Prostate gland (tissue), 2 donors: ENCODE measurements at regions not wholly inside any gene's neighbourhood (a gene's known extent, or its start where the extent isn't known, plus 50 kb on each side); places are given as distances from the start of the nearest gene placed in this dataset.

ENCODE experiments used
- POLR2A ChIP-seq: fragments of 450-650 bp; IDR thresholded peaks from one replicate; pipeline ENCODE4 v1.6.1; 2016; ENCODE audit warnings: antibody characterized with exemption, mild to moderate bottlenecking
- POLR2AphosphoS5 ChIP-seq: sonication (generic); formaldehyde crosslinking; IDR thresholded peaks from one replicate; pipeline ENCODE4 v1.6.1; 2017; ENCODE audit warnings: antibody characterized with exemption
- TF ChIP-seq, protein P1 (sequence below), 4 experiments: fragments of 200-600 bp in 2 of 4; fragments of 450-650 bp in 2 of 4; sonication (generic) in 2 of 4; IDR thresholded peaks; 1 replicate in 3 of 4; 2 replicates in 1 of 4; pipeline ENCODE4 v1.5.1; 2016 to 2019; ENCODE audit warnings: antibody characterized with exemption in 4 of 4, mild to moderate bottlenecking in 2 of 4, moderate library complexity in 2 of 4

- TF ChIP-seq POLR2A (peak; percentile 10), POLR2AphosphoS5 (peak; percentile 23)
- TF ChIP-seq, protein P1, sequence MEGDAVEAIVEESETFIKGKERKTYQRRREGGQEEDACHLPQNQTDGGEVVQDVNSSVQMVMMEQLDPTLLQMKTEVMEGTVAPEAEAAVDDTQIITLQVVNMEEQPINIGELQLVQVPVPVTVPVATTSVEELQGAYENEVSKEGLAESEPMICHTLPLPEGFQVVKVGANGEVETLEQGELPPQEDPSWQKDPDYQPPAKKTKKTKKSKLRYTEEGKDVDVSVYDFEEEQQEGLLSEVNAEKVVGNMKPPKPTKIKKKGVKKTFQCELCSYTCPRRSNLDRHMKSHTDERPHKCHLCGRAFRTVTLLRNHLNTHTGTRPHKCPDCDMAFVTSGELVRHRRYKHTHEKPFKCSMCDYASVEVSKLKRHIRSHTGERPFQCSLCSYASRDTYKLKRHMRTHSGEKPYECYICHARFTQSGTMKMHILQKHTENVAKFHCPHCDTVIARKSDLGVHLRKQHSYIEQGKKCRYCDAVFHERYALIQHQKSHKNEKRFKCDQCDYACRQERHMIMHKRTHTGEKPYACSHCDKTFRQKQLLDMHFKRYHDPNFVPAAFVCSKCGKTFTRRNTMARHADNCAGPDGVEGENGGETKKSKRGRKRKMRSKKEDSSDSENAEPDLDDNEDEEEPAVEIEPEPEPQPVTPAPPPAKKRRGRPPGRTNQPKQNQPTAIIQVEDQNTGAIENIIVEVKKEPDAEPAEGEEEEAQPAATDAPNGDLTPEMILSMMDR (IDR thresholded peaks at IDR 0.05) = peak; percentile 99 to 100 (median 100)
These were observed 65.0 kb upstream of the TMEM45B start for GRCh38 chr11:129750343-129751292.
